ENCODE measurements at regions not wholly inside any gene's neighbourhood (a gene's known extent, or its start where the extent isn't known, plus 50 kb on each side); places are given as distances from the start of the nearest gene placed in this dataset.

- no peak for DNase-seq
Measured at GRCh38 chr17:33352526-33352925, 59.4 kb upstream of the ASIC2 start.

- no peak for DNase-seq
Measured at GRCh38 chr17:33356266-33356665, 63.2 kb upstream of the ASIC2 start.

GRCh38 chr17:33363475-33363874, 70.4 kb upstream of the ASIC2 start:
- DNase-seq = no peak

- DNase-seq = no peak
Measured at GRCh38 chr17:33366960-33367359, 73.9 kb upstream of the ASIC2 start.

GRCh38 chr17:33369149-33369548, 76.1 kb upstream of the ASIC2 start:
- DNase-seq = no peak

GRCh38 chr17:33369876-33370275, 76.8 kb upstream of the ASIC2 start:
- no peak for DNase-seq

GRCh38 chr17:33370401-33370800, 77.3 kb upstream of the ASIC2 start:
- DNase-seq = no peak

GRCh38 chr17:33371377-33371776, 78.3 kb upstream of the ASIC2 start:
- DNase-seq = no peak

GRCh38 chr17:33373273-33373672, 80.2 kb upstream of the ASIC2 start:
- no peak for DNase-seq

- DNase-seq = no peak
Measured at GRCh38 chr17:33375103-33375502, 82.0 kb upstream of the ASIC2 start.

- DNase-seq = no peak
Measured at GRCh38 chr17:33375783-33376182, 82.7 kb upstream of the ASIC2 start.

GRCh38 chr17:33377837-33378595, 84.9 kb upstream of the ASIC2 start:
- DNase-seq = no peak

GRCh38 chr17:33381201-33381600, 88.1 kb upstream of the ASIC2 start:
- DNase-seq = no peak

GRCh38 chr17:33383488-33384023, 90.5 kb upstream of the ASIC2 start:
- DNase-seq = no peak

GRCh38 chr17:33385133-33385532, 92.0 kb upstream of the ASIC2 start:
- no peak for DNase-seq

- DNase-seq = no peak
Measured at GRCh38 chr17:33385713-33386112, 92.6 kb upstream of the ASIC2 start.

GRCh38 chr17:33387406-33387805, 94.3 kb upstream of the ASIC2 start:
- DNase-seq = no peak

GRCh38 chr17:33389504-33390135, 96.5 kb upstream of the ASIC2 start:
- no peak for DNase-seq

GRCh38 chr17:33390479-33391176, 97.5 kb upstream of the ASIC2 start:
- no peak for DNase-seq

GRCh38 chr17:33396818-33397217, 103.7 kb upstream of the ASIC2 start:
- DNase-seq = no peak

- no peak for DNase-seq
Measured at GRCh38 chr17:33398386-33398785, 105.3 kb upstream of the ASIC2 start.

- DNase-seq = no peak
Measured at GRCh38 chr17:33401249-33401648, 108.2 kb upstream of the ASIC2 start.

- no peak for DNase-seq
Measured at GRCh38 chr17:33403194-33403593, 110.1 kb upstream of the ASIC2 start.
